ENCODE measurements at regions not wholly inside any gene's neighbourhood (a gene's known extent, or its start where the extent isn't known, plus 50 kb on each side); places are given as distances from the start of the nearest gene placed in this dataset.

DNA sequence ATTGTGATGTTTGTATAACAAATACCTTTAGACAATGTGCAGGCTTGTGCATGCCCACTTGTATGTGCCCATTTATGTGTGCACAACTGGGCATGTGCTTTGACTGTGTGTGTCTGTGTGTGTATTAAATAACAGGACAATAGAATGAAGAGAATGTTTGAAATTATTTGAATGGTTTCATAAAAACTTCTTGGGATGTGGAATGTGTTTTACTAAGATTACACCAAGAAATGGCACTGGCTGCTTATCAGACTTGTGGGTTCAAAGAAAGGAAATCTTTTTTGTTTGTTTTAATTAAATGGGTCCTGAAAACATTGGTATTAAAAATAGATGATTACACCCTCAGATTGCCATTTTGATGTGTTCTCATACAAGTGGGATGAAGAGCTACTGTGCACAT, 191.6 kb upstream of the CCN2 start:
- TF ChIP-seq POLR2A (IDR thresholded peaks at IDR 0.05; ENCODE audit: low read length) = no peak
- TF ChIP-seq GATA1 (IDR thresholded peaks at IDR 0.05; ENCODE audit: low read depth, low read length) = no peak

Data from erythroblast (primary cell).